Mucosa of descending colon (tissue), 3 donors: ENCODE measurements at regions not wholly inside any gene's neighbourhood (a gene's known extent, or its start where the extent isn't known, plus 50 kb on each side); places are given as distances from the start of the nearest gene placed in this dataset.
"Not testable (repeated sequence)": the region's sequence is repeated elsewhere in the genome, so short reads cannot be mapped to it uniquely, and the experiment has no call there.

Experiments used
- ATAC-seq: fragments of 200-7000 bp; cut with Tn5 transposase; one replicate; pipeline ENCODE4 v1.9.1; 2020; ENCODE audit warnings: mild to moderate bottlenecking, moderate library complexity
- DNase-seq, 3 donors: peaks; one replicate each; pipeline ENCODE4 v3.0.0-alpha.2; 2020
- H3K36me3 ChIP-seq: fragments of 200-600 bp; one replicate; pipeline ENCODE4 v1.8.0; 2021; ENCODE audit warnings: low read depth, mild to moderate bottlenecking
- H3K4me1 ChIP-seq: fragments of 200-600 bp; one replicate; pipeline ENCODE4 v1.8.0; 2021; ENCODE audit warnings: low read depth, mild to moderate bottlenecking
- H3K4me3 ChIP-seq: fragments of 200-600 bp; one replicate; pipeline ENCODE4 v1.8.0; 2021; ENCODE audit warnings: mild to moderate bottlenecking
- H3K9me3 ChIP-seq: fragments of 200-600 bp; one replicate; pipeline ENCODE4 v1.8.0; 2021; ENCODE audit warnings: mild to moderate bottlenecking
- CTCF ChIP-seq: fragments of 200-600 bp; IDR thresholded peaks from one replicate; pipeline ENCODE4 v1.8.0; 2022; ENCODE audit warnings: antibody characterized with exemption, mild to moderate bottlenecking
- intact Hi-C, 2 donors: fragments of 100-400 bp; cut with DNase I in 1 of 2; cut with micrococcal nuclease in 1 of 2; formaldehyde crosslinking; loops; one replicate each; pipeline versions ENCODE4 v1.11.0 to v1.11.1; 2022; cut with DNase I, micrococcal nuclease
- donor health status: DM: no; HTN: no; CAD: no; lungs with moderate emphysema.
- donor health status: DM: no; HTN: no; CAD: no.
- donor health status: DM: no; HTN: yes; CAD: no.

DNA sequence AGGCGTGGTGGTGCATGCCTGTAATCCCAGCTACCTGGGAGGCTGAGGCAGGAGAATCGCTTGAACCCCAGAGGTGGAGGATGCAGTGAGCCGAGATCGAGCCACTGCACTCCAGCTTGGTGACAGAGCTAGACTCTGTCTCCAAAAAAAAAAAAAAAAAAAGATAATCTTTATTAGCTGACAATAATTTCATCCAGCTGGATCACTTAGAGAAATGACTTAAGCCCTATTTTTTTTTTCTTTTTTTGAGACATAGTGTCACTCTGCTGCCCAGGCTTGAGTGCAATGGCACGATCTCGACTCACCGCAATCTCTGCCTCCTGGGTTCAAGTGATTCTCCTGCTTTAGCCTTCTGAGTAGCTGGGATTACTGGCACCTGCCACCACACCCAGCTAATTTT is 51.6 kb upstream of the MAP4K4 start:
- DNase-seq, H3K4me3 ChIP-seq, H3K9me3 ChIP-seq, H3K4me1 ChIP-seq, intact Hi-C loops, H3K36me3 ChIP-seq, ATAC-seq: not testable (repeated sequence)

GRCh38 chr2:101644842-101645383 is 52.6 kb upstream of the MAP4K4 start:
- Histone ChIP-seq H3K36me3 (no peaks in the 10 kb centered on the region), H3K4me1 (no peaks in the 10 kb centered on the region), H3K4me3 (no peak overlapping the region), H3K9me3 (no peaks in the 10 kb centered on the region)
- no peak for TF ChIP-seq CTCF
- intact Hi-C loops = no loop called here
- DNase-seq (no peak), ATAC-seq (no peak)

DNA sequence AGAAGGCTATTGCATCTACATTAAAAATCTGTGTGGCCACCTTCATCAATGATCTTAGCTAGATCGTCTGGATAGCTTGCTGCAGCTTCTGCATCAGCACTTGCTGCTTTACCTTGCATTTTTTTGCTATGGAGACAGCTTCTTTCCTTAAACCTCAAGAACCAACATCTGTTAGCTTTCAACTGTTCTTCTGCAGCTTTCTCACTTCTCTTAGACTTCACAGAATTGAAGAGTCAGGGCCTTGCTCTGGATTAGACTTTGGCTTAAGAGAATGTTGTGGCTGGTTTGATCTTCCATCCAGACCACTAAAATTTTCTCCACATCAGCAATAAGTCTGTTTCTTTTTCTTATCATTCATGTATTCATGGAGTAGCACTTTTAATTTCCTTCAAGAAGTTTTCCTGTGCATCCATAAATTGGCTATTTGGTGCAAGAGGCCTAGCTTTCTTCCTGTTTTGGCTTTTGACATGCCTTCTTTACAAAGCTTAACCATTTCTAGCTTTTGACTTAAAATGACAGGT is 54.4 kb upstream of the MAP4K4 start:
- Histone ChIP-seq H3K4me3 (no peak overlapping the region), H3K4me1 (no peaks in the 10 kb centered on the region), H3K36me3 (no peaks in the 10 kb centered on the region), H3K9me3 (no peaks in the 10 kb centered on the region)
- DNase-seq = no peak
- no peak for TF ChIP-seq CTCF
- intact Hi-C loops = no loop called here
- no peak for ATAC-seq

DNA sequence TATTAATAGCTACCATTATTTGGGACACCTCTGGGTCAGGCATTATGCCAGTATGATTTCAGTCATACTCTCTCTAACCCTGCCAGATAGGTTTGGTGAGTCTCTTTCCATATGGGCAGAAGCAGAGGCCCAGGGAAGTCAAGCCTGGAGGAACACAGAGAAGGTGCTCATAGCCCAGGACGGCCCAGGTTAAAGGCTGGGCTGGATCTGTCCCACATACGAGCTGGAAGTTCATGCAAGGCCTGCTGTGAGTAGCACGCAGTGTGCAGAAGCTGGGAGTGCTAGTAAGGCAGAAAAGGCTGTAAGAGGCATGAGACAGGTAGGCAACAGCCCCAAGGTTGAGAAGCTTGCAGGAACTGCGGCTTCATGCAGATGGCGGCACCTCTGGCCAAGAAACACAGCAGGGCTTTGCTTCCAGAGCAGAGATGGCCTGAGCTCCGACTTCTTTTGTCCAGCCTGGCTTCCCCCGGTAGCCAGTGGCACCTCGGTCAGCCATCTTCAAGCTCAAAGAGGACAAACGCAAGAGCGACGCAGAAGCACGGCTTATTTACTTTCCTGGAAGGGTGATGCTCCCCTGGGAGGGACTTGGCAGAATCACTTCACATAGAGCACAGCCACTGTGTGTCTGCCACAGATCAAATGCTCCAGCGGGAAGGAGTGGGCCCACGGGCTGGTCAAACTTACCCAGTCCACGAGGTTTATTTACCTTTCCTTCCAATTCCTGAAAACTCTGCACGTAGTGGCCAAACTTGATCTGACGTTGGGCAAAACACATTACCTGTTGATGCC is 58.5 kb upstream of the MAP4K4 start:
- ATAC-seq (no peak), DNase-seq (no peak)
- Histone ChIP-seq H3K9me3 (no peaks in the 10 kb centered on the region), H3K4me3 (no peak overlapping the region), H3K4me1 (no peaks in the 10 kb centered on the region), H3K36me3 (no peaks in the 10 kb centered on the region)
- TF ChIP-seq CTCF = no peak
- intact Hi-C loops = no loop called here

DNA sequence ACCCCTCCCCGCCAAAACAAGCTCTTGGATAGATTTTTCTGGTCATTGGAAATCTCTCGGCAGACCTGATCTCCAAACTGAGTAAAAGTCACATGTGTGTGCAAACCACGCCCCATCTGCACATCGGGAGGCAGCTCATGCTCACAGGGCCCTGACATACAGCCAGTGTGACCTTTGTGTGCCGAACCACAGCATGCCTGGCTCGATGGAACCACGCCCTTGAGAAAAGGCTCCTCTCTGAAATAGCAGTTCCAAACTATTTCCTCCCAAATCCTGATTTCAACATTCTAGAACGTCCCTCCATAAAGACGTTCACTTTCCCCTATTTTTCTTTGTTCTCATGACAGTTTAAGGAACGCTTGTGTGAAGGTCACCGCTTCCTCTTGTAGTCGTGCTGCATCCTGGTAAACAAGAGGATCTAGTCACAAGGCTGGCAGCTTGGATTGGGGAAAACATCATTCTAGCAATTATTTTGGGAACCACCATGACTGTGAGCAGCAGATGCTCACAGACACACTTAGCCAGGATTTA is 59.3 kb upstream of the MAP4K4 start:
- no peak for DNase-seq
- Histone ChIP-seq H3K9me3 (no peaks in the 10 kb centered on the region), H3K4me1 (no peaks in the 10 kb centered on the region), H3K36me3 (no peaks in the 10 kb centered on the region), H3K4me3 (no peak overlapping the region)
- intact Hi-C loops = no loop called here
- no peak for ATAC-seq
- no peak for TF ChIP-seq CTCF

- ATAC-seq = peak; percentile 71
Measured at GRCh38 chr2:101630224-101630949, 67.1 kb upstream of the MAP4K4 start.

More at GRCh38 chr2:101630224-101630949, 67.1 kb upstream of the MAP4K4 start:
- no peak for DNase-seq
- no peaks in the 10 kb centered on the region for H3K9me3 ChIP-seq
- no peaks in the 10 kb centered on the region for H3K4me1 ChIP-seq
- intact Hi-C loops = no loop called here
- no peaks in the 10 kb centered on the region for H3K36me3 ChIP-seq
- no peak overlapping the region for H3K4me3 ChIP-seq
- no peak for TF ChIP-seq CTCF
